GM19328 (cell line): ENCODE measurements at regions not wholly inside any gene's neighbourhood (a gene's known extent, or its start where the extent isn't known, plus 50 kb on each side); places are given as distances from the start of the nearest gene placed in this dataset.
"Not testable (repeated sequence)": the region's sequence is repeated elsewhere in the genome, so short reads cannot be mapped to it uniquely, and the experiment has no call there.

Source experiments
- ATAC-seq: cut with Tn5 transposase; IDR thresholded peaks from one replicate; pipeline ENCODE4 v1.9.1; 2021; ENCODE audit warnings: mild to moderate bottlenecking, moderate library complexity; ENCODE audit not compliant: unreplicated experiment

GRCh38 chr6:112957536-112957916 is 610.4 kb downstream of the RFPL4B start:
- ATAC-seq = no peak

- not testable (repeated sequence) for ATAC-seq
Observed at GRCh38 chr6:112960130-112960529, 613.0 kb downstream of the RFPL4B start.

GRCh38 chr6:112967974-112968373 is 620.8 kb downstream of the RFPL4B start:
- ATAC-seq = no peak

- ATAC-seq = no peak
Observed at GRCh38 chr6:112971651-112972050, 624.5 kb downstream of the RFPL4B start.

GRCh38 chr6:112974931-112975330 is 627.8 kb downstream of the RFPL4B start:
- not testable (repeated sequence) for ATAC-seq

- ATAC-seq = not testable (repeated sequence)
Observed at GRCh38 chr6:112976579-112976978, 629.4 kb downstream of the RFPL4B start.

- no peak for ATAC-seq
Observed at GRCh38 chr6:112979830-112980229, 632.7 kb downstream of the RFPL4B start.

GRCh38 chr6:112980676-112981075 is 633.5 kb downstream of the RFPL4B start:
- no peak for ATAC-seq

GRCh38 chr6:112983713-112984261 is 636.7 kb downstream of the RFPL4B start:
- ATAC-seq = no peak

GRCh38 chr6:112984899-112985298 is 637.8 kb downstream of the RFPL4B start:
- no peak for ATAC-seq

- ATAC-seq = no peak
Observed at GRCh38 chr6:112986321-112986720, 639.2 kb downstream of the RFPL4B start.

- ATAC-seq = no peak
Observed at GRCh38 chr6:112988748-112989147, 641.6 kb downstream of the RFPL4B start.

- ATAC-seq = no peak
Observed at GRCh38 chr6:112990971-112991370, 643.8 kb downstream of the RFPL4B start.

GRCh38 chr6:112991912-112992311 is 644.8 kb downstream of the RFPL4B start:
- no peak for ATAC-seq

- no peak for ATAC-seq
Observed at GRCh38 chr6:112997421-112998085, 650.4 kb downstream of the RFPL4B start.

GRCh38 chr6:113004054-113004453 is 656.9 kb downstream of the RFPL4B start:
- ATAC-seq = no peak

GRCh38 chr6:113004470-113005270 is 657.5 kb downstream of the RFPL4B start:
- no peak for ATAC-seq

GRCh38 chr6:113006494-113006893 is 659.4 kb downstream of the RFPL4B start:
- no peak for ATAC-seq

- no peak for ATAC-seq
Observed at GRCh38 chr6:113009682-113010081, 662.6 kb downstream of the RFPL4B start.

GRCh38 chr6:113010196-113010989 is 663.3 kb downstream of the RFPL4B start:
- no peak for ATAC-seq

GRCh38 chr6:113011389-113011788 is 664.3 kb downstream of the RFPL4B start:
- ATAC-seq = no peak
